ENCODE measurements at regions not wholly inside any gene's neighbourhood (a gene's known extent, or its start where the extent isn't known, plus 50 kb on each side); places are given as distances from the start of the nearest gene placed in this dataset.

GRCh38 chr4:33411182-33411581, 2691.0 kb downstream of the PCDH7 start:
- H3K9ac ChIP-seq (ENCODE audit: low read length), result no peak overlapping the region
- H3K4me3 ChIP-seq (ENCODE audit: low read depth, low read length, poor library complexity, severe bottlenecking), result no peak overlapping the region
- H3K27ac ChIP-seq (ENCODE audit: low read depth, low read length, poor library complexity, severe bottlenecking), result no peak overlapping the region
- no peaks in the 10 kb centered on the region for H4K20me1 ChIP-seq (ENCODE audit: insufficient read depth, low read length)
- H3K9me2 ChIP-seq (ENCODE audit: low read depth, low read length), result no peaks in the 10 kb centered on the region
- no peak overlapping the region for H2AFZ ChIP-seq (ENCODE audit: low read length)
- no peaks in the 10 kb centered on the region for H3F3A ChIP-seq (ENCODE audit: insufficient read depth, low read length)
- no peaks in the 10 kb centered on the region for H3K79me2 ChIP-seq (ENCODE audit: insufficient read depth, low read length)
- no peaks in the 10 kb centered on the region for H3K27me3 ChIP-seq (ENCODE audit: insufficient read depth, low read length)
- H3K36me3 ChIP-seq (ENCODE audit: insufficient read depth, low read length), result no peaks in the 10 kb centered on the region
- H3K9me3 ChIP-seq (ENCODE audit: low read length), result no peaks in the 10 kb centered on the region
- TF ChIP-seq EZH2 (IDR thresholded peaks at IDR 0.05; ENCODE audit: borderline replicate concordance, low read length) (no peak), CTCF (IDR thresholded peaks at IDR 0.05; ENCODE audit: low read length) (no peak)
- H3K4me1 ChIP-seq (ENCODE audit: insufficient read depth, low read length, severe bottlenecking), result no peaks in the 10 kb centered on the region
- no peak overlapping the region for H3K4me2 ChIP-seq (ENCODE audit: low read length)

GRCh38 chr4:33421887-33422286, 2701.7 kb downstream of the PCDH7 start:
- Histone ChIP-seq H3K27me3 (ENCODE audit: insufficient read depth, low read length) (no peaks in the 10 kb centered on the region), H2AFZ (ENCODE audit: low read length) (no peak overlapping the region), H3K27ac (ENCODE audit: low read depth, low read length, poor library complexity, severe bottlenecking) (no peak overlapping the region), H3K9ac (ENCODE audit: low read length) (no peak overlapping the region), H3K36me3 (ENCODE audit: insufficient read depth, low read length) (no peaks in the 10 kb centered on the region), H3K9me3 (ENCODE audit: low read length) (no peaks in the 10 kb centered on the region), H3K4me2 (ENCODE audit: low read length) (no peak overlapping the region), H3K4me3 (ENCODE audit: low read depth, low read length, poor library complexity, severe bottlenecking) (no peak overlapping the region), H3F3A (ENCODE audit: insufficient read depth, low read length) (no peaks in the 10 kb centered on the region), H3K4me1 (ENCODE audit: insufficient read depth, low read length, severe bottlenecking) (no peaks in the 10 kb centered on the region), H3K79me2 (ENCODE audit: insufficient read depth, low read length) (no peaks in the 10 kb centered on the region), H4K20me1 (ENCODE audit: insufficient read depth, low read length) (no peaks in the 10 kb centered on the region), H3K9me2 (ENCODE audit: low read depth, low read length) (no peaks in the 10 kb centered on the region)
- no peak for TF ChIP-seq EZH2 (IDR thresholded peaks at IDR 0.05; ENCODE audit: borderline replicate concordance, low read length)
- TF ChIP-seq CTCF (IDR thresholded peaks at IDR 0.05; ENCODE audit: low read length), result no peak

GRCh38 chr4:33422656-33423055, 2702.5 kb downstream of the PCDH7 start:
- H3K79me2 ChIP-seq (ENCODE audit: insufficient read depth, low read length), result no peaks in the 10 kb centered on the region
- H2AFZ ChIP-seq (ENCODE audit: low read length), result no peak overlapping the region
- no peak overlapping the region for H3K9ac ChIP-seq (ENCODE audit: low read length)
- H3K9me3 ChIP-seq (ENCODE audit: low read length), result no peaks in the 10 kb centered on the region
- H4K20me1 ChIP-seq (ENCODE audit: insufficient read depth, low read length), result no peaks in the 10 kb centered on the region
- no peaks in the 10 kb centered on the region for H3K27me3 ChIP-seq (ENCODE audit: insufficient read depth, low read length)
- no peaks in the 10 kb centered on the region for H3F3A ChIP-seq (ENCODE audit: insufficient read depth, low read length)
- H3K4me2 ChIP-seq (ENCODE audit: low read length), result no peak overlapping the region
- TF ChIP-seq EZH2 (IDR thresholded peaks at IDR 0.05; ENCODE audit: borderline replicate concordance, low read length) (no peak), CTCF (IDR thresholded peaks at IDR 0.05; ENCODE audit: low read length) (no peak)
- no peak overlapping the region for H3K27ac ChIP-seq (ENCODE audit: low read depth, low read length, poor library complexity, severe bottlenecking)
- H3K4me1 ChIP-seq (ENCODE audit: insufficient read depth, low read length, severe bottlenecking), result no peaks in the 10 kb centered on the region
- H3K4me3 ChIP-seq (ENCODE audit: low read depth, low read length, poor library complexity, severe bottlenecking), result no peak overlapping the region
- H3K9me2 ChIP-seq (ENCODE audit: low read depth, low read length), result no peaks in the 10 kb centered on the region
- H3K36me3 ChIP-seq (ENCODE audit: insufficient read depth, low read length), result no peaks in the 10 kb centered on the region

Measured in OCI-LY1 (cell line).